ENCODE measurements at regions not wholly inside any gene's neighbourhood (a gene's known extent, or its start where the extent isn't known, plus 50 kb on each side); places are given as distances from the start of the nearest gene placed in this dataset.

- no peak for DNase-seq
Measured at GRCh38 chr1:199362996-199363395, 664.5 kb upstream of the NR5A2 start.

GRCh38 chr1:199373139-199373538, 654.4 kb upstream of the NR5A2 start:
- no peak for DNase-seq

- no peak for DNase-seq
Measured at GRCh38 chr1:199377211-199377610, 650.3 kb upstream of the NR5A2 start.

- DNase-seq = no peak
Measured at GRCh38 chr1:199383793-199384192, 643.7 kb upstream of the NR5A2 start.

GRCh38 chr1:199394856-199395255, 632.7 kb upstream of the NR5A2 start:
- DNase-seq = no peak

GRCh38 chr1:199396456-199396855, 631.1 kb upstream of the NR5A2 start:
- no peak for DNase-seq

- DNase-seq = no peak
Measured at GRCh38 chr1:199399996-199400724, 627.4 kb upstream of the NR5A2 start.

GRCh38 chr1:199403531-199404116, 623.9 kb upstream of the NR5A2 start:
- peak in 1 of 2 experiments; percentile 36 for DNase-seq

GRCh38 chr1:199404191-199404590, 623.3 kb upstream of the NR5A2 start:
- peak in 1 of 2 experiments; percentile 50 for DNase-seq

GRCh38 chr1:199404976-199405375, 622.5 kb upstream of the NR5A2 start:
- no peak for DNase-seq

GRCh38 chr1:199405634-199406196, 621.8 kb upstream of the NR5A2 start:
- DNase-seq = no peak

- DNase-seq = no peak
Measured at GRCh38 chr1:199410462-199410861, 617.0 kb upstream of the NR5A2 start.

- no peak for DNase-seq
Measured at GRCh38 chr1:199411506-199411905, 616.0 kb upstream of the NR5A2 start.

- peak in 1 of 2 experiments; percentile 17 for DNase-seq
Measured at GRCh38 chr1:199422206-199422605, 605.3 kb upstream of the NR5A2 start.

- peak; percentile 89 to 97 for DNase-seq
Measured at GRCh38 chr1:199447906-199448305, 579.6 kb upstream of the NR5A2 start.

GRCh38 chr1:199448646-199449045, 578.9 kb upstream of the NR5A2 start:
- DNase-seq = no peak

- no peak for DNase-seq
Measured at GRCh38 chr1:199449221-199449620, 578.3 kb upstream of the NR5A2 start.

- DNase-seq = no peak
Measured at GRCh38 chr1:199449681-199450080, 577.8 kb upstream of the NR5A2 start.

- peak; percentile 46 to 87 for DNase-seq
Measured at GRCh38 chr1:199452627-199453026, 574.9 kb upstream of the NR5A2 start.

GRCh38 chr1:199453723-199454122, 573.8 kb upstream of the NR5A2 start:
- no peak for DNase-seq

GRCh38 chr1:199460933-199461332, 566.6 kb upstream of the NR5A2 start:
- no peak for DNase-seq

- peak; percentile 53 to 75 for DNase-seq
Measured at GRCh38 chr1:199463521-199464127, 563.9 kb upstream of the NR5A2 start.

- no peak for DNase-seq
Measured at GRCh38 chr1:199466961-199467360, 560.5 kb upstream of the NR5A2 start.

GRCh38 chr1:199472018-199472417, 555.5 kb upstream of the NR5A2 start:
- no peak for DNase-seq
